GM12878 (cell line): ENCODE measurements at regions not wholly inside any gene's neighbourhood (a gene's known extent, or its start where the extent isn't known, plus 50 kb on each side); places are given as distances from the start of the nearest gene placed in this dataset.

ENCODE experiments used
- ATAC-seq: fragments of 200-7000 bp; cut with Tn5 transposase; 3 replicates; pipeline ENCODE4 v1.9.1; 2020; ENCODE audit warnings: mild to moderate bottlenecking, moderate library complexity
- BruUV-seq: library from RNA; stranded (reverse); fragments of 400-500 nt; replicated peaks from 2 replicates; lab custom pipeline; 2021; lab: Mats Ljungman, UMichigan
- CTCF ChIA-PET: fragments of 300-600 bp; sonication (Branson Sonifier 250); formaldehyde crosslinking; extraction: SDS; loops from one replicate; lab custom pipeline; 2021; ENCODE audit warnings: inconsistent platforms; lab: Yijun Ruan, JAX
- POLR2A ChIA-PET: fragments of 350-600 bp; formaldehyde crosslinking; extraction: SDS; loops from one replicate; lab custom pipeline; 2021; ENCODE audit warnings: inconsistent platforms; lab: Charles Lee
- RAD21 ChIA-PET: fragments of 300-600 bp; sonication (Branson Sonifier 250); formaldehyde crosslinking; loops from one replicate; lab custom pipeline; 2023; ENCODE audit warnings: antibody characterized with exemption; ENCODE audit not compliant: unreplicated experiment; lab: Charles Lee
- SMC1A ChIA-PET: fragments of 300-600 bp; sonication (Branson Sonifier 250); formaldehyde crosslinking; loops from one replicate; lab custom pipeline; 2023; ENCODE audit not compliant: unreplicated experiment, uncharacterized antibody; lab: Charles Lee
- DNase-seq: peaks from one replicate; pipeline ENCODE4 v3.0.0-alpha.2; 2011; ENCODE audit warnings: low read depth, low spot score
- FAIRE-seq: peaks from 3 replicates; lab custom pipeline; 2011; peaks lifted over from hg19 to GRCh38; lab: Jason Lieb, UNC
- H2AFZ ChIP-seq: 2 replicates; pipeline ENCODE4 v1.6.0; 2011; ENCODE audit warnings: low read depth, low read length, control low read depth; ENCODE audit not compliant: control insufficient read depth
- H3K27ac ChIP-seq: 2 replicates; pipeline ENCODE4 v1.5.1; 2011; ENCODE audit warnings: control low read depth; ENCODE audit not compliant: control insufficient read depth, insufficient read depth
- H3K27me3 ChIP-seq, 2 experiments: replicated peaks in 1 of 2; 2 replicates each; pipeline versions ENCODE4 v1.6.0 to v1.6.1; 2011; ENCODE audit warnings: low read length in 1 of 2; ENCODE audit not compliant: control insufficient read depth in 2 of 2, insufficient read depth in 2 of 2
- H3K36me3 ChIP-seq, 2 experiments: 2 replicates each; pipeline ENCODE4 v1.5.1; 2011; ENCODE audit warnings: low read length in 1 of 2; ENCODE audit not compliant: control insufficient read depth in 2 of 2, insufficient read depth in 2 of 2
- H3K4me1 ChIP-seq: 2 replicates; pipeline ENCODE4 v1.6.1; 2011; ENCODE audit warnings: mild to moderate bottlenecking, low read length, moderate library complexity, mixed read lengths; ENCODE audit not compliant: control insufficient read depth, insufficient read depth
- H3K4me2 ChIP-seq: 2 replicates; pipeline ENCODE4 v1.6.0; 2011; ENCODE audit warnings: control low read depth; ENCODE audit not compliant: control insufficient read depth, insufficient read depth
- H3K4me3 ChIP-seq: fragments of 200-600 bp; sonication (generic); 2 replicates; pipeline ENCODE4 v1.5.1; 2016
- H3K79me2 ChIP-seq: 2 replicates; pipeline ENCODE4 v1.6.0; 2011; ENCODE audit warnings: low read length; ENCODE audit not compliant: control insufficient read depth, insufficient read depth
- H3K9ac ChIP-seq: 2 replicates; pipeline ENCODE4 v1.8.0; 2011; ENCODE audit warnings: low read length, control low read depth, mixed read lengths; ENCODE audit not compliant: control insufficient read depth, insufficient read depth
- H3K9me3 ChIP-seq: replicated peaks from 3 replicates; pipeline ENCODE4 v1.5.1; 2011; ENCODE audit warnings: mild to moderate bottlenecking, low read length; ENCODE audit not compliant: control insufficient read depth, insufficient read depth
- H4K20me1 ChIP-seq: 2 replicates; pipeline ENCODE4 v1.6.0; 2011; ENCODE audit not compliant: control insufficient read depth, insufficient read depth
- HDAC6 ChIP-seq: fragments of 200-600 bp; sonication (generic); IDR thresholded peaks from one replicate; pipeline ENCODE4 v1.8.0; 2017; ENCODE audit warnings: antibody characterized with exemption; ENCODE audit not compliant: unreplicated experiment
- JUND ChIP-seq: IDR thresholded peaks from 2 replicates; pipeline ENCODE4 v1.6.1; 2012; ENCODE audit warnings: low read depth, mild to moderate bottlenecking, low read length, improper control_type of control experiment, moderate library complexity
- SRF ChIP-seq, 2 experiments: IDR thresholded peaks; 2 replicates each; pipeline ENCODE4 v1.6.1; 2011; ENCODE audit warnings: low read depth in 2 of 2, low read length in 2 of 2, mild to moderate bottlenecking in 1 of 2, moderate library complexity in 1 of 2
- ZBTB4 ChIP-seq: fragments of 450-650 bp; formaldehyde crosslinking; IDR thresholded peaks from 2 replicates; pipeline ENCODE4 v1.4.0; 2022; ENCODE audit warnings: mild to moderate bottlenecking, moderate library complexity
- ZNF687 ChIP-seq: fragments of 450-650 bp; IDR thresholded peaks from 2 replicates; pipeline ENCODE4 v1.6.1; 2017; ENCODE audit warnings: mild to moderate bottlenecking, moderate library complexity
- in situ Hi-C: fragments of 300-500 bp; cut with MboI; formaldehyde crosslinking; loops from 9 replicates; pipeline ENCODE4 v1.14.3; 2018; ENCODE audit warnings: mixed read lengths
- intact Hi-C: fragments of 100-400 bp; cut with micrococcal nuclease; formaldehyde crosslinking; loops from one replicate; pipeline ENCODE4 v1.14.2; 2022; ENCODE audit not compliant: unreplicated experiment

- no peak for TF ChIP-seq ZNF687
- TF ChIP-seq HDAC6: no peak
Observed at GRCh38 chr3:70607469-70607868, 295.0 kb upstream of the MDFIC2 start (continued).

GRCh38 chr3:70606018-70606417 is 293.6 kb upstream of the MDFIC2 start:
- DNase-seq: no peak
- Histone ChIP-seq H3K36me3 (no peaks in the 10 kb centered on the region), H3K4me2 (no peak overlapping the region), H3K27me3 (no peaks in the 10 kb centered on the region), H3K4me3 (no peak overlapping the region), H3K79me2 (no peaks in the 10 kb centered on the region), H3K9me3 (no peaks in the 10 kb centered on the region), H4K20me1 (no peaks in the 10 kb centered on the region), H3K4me1 (no peaks in the 10 kb centered on the region), H3K27ac (no peak overlapping the region), H3K9ac (no peak overlapping the region), H2AFZ (no peak overlapping the region)
- intact Hi-C loops (no loop called here), in situ Hi-C loops (no loop called here)
- ChIA-PET CTCF (no interaction called here), SMC1A (no interaction called here), POLR2A (no interaction called here), RAD21 (no interaction called here)
- no peak for FAIRE-seq
- ATAC-seq: no peak
- 0 out of 4 replicates have a peak, but pooled peaks of 1 of the 2 experiments have one; percentile 54 for TF ChIP-seq SRF (IDR thresholded peaks at IDR 0.05; ENCODE audit: low read depth in 2 of 2, low read length in 2 of 2)
- TF ChIP-seq ZBTB4: no peak
- no peak for TF ChIP-seq JUND
- no TSS peak for BruUV-seq
